Cardiac fibroblast (primary cell): ENCODE measurements at regions not wholly inside any gene's neighbourhood (a gene's known extent, or its start where the extent isn't known, plus 50 kb on each side); places are given as distances from the start of the nearest gene placed in this dataset.
"Not testable (repeated sequence)": the region's sequence is repeated elsewhere in the genome, so short reads cannot be mapped to it uniquely, and the experiment has no call there.

Experiments used
- DNase-seq, 2 donors: peaks; one replicate each; pipeline versions ENCODE4 v3.0.0 to v3.0.0-alpha.2; 2010; ENCODE audit warnings: low read depth in 2 of 2
- H3K4me3 ChIP-seq, 2 donors: replicated peaks in 1 of 2; 1 replicate in 1 of 2; 2 replicates in 1 of 2; pipeline ENCODE4 v1.5.1; 2011; ENCODE audit warnings: low read depth in 2 of 2, low read length in 2 of 2, mild to moderate bottlenecking in 2 of 2, moderate library complexity in 1 of 2
- TF ChIP-seq, protein P1 (sequence below): IDR thresholded peaks from one replicate; pipeline ENCODE4 v1.5.1; 2011; ENCODE audit warnings: low read depth, mild to moderate bottlenecking, low read length, inconsistent platforms

DNA sequence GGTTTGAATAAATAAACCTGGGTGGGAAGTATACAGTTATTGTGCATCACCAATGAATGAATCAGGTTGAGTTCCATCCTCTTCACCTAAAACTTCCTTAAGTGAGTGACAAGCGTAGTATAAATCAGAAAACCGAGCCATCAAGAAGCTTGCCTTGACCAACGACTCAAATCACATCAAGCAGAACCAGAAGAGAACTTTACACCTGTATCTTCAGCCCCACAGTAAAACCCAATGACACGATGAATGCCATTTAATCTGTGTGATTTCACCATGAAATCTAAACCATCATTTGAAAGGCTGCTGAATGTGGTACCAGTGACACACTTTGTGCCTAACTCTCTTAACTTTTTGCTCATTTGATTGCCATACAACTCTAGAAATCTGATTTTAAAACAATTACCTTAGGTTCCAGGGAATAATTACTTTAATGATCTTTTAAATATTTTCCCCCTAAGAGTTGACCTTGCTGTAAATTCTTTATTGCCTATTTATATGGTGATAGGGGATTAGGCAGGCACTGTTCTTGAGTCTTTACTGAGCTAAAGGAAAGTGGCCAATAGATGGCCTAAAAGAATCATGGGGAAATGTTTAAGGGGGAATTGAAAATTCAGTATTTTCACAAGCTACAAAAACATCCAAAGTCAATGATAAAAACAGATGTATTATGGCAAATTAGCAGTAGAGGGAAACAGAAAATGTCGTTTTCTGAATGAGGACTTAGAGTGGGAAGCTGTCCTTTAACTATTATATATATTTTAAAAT is 152.0 kb upstream of the EYA4 start:
- DNase-seq = no peak
- TF ChIP-seq, protein P1, sequence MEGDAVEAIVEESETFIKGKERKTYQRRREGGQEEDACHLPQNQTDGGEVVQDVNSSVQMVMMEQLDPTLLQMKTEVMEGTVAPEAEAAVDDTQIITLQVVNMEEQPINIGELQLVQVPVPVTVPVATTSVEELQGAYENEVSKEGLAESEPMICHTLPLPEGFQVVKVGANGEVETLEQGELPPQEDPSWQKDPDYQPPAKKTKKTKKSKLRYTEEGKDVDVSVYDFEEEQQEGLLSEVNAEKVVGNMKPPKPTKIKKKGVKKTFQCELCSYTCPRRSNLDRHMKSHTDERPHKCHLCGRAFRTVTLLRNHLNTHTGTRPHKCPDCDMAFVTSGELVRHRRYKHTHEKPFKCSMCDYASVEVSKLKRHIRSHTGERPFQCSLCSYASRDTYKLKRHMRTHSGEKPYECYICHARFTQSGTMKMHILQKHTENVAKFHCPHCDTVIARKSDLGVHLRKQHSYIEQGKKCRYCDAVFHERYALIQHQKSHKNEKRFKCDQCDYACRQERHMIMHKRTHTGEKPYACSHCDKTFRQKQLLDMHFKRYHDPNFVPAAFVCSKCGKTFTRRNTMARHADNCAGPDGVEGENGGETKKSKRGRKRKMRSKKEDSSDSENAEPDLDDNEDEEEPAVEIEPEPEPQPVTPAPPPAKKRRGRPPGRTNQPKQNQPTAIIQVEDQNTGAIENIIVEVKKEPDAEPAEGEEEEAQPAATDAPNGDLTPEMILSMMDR = no peak
- no peak overlapping the region for H3K4me3 ChIP-seq

DNA sequence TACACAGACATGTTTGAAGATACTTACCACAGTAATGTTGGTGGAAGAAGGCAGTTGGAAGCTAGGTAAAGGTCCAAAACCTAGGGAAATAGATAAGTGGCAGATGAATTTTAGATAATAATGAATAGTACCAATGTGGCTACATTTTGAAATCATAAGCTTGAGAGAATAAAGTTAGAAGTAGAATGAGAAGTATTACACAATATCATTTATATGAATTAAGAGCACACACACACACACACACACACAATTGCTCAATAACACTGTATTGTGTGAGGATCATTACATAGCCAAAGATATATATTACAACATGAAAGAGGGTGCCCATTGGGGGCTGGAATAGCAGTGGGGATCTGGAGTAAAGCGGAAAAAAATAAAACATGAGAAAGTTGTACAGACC is 149.0 kb upstream of the EYA4 start:
- TF ChIP-seq, protein P1 = no peak
- H3K4me3 ChIP-seq = no peak overlapping the region
- no peak for DNase-seq

DNA sequence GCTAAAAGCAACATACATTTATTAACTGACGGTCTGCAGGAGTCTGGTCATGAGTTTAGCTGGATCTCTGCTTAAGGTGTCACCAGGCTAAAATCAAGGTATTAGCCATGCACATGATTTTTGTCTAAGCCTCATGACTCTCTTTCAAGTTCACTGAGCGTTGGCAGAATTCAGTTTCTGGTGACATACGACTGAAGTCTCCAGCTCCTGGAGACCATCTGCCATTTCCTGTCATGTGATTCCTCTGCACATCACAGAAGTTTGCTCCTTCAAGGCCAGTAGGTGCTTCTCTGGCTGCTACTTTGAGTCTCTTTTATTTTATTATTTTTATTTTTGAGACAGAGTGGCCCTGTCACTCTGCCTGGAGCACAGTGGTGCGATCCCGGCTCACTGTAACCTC is 148.4 kb upstream of the EYA4 start:
- no peak for DNase-seq
- no peak overlapping the region for H3K4me3 ChIP-seq
- TF ChIP-seq, protein P1 = no peak

DNA sequence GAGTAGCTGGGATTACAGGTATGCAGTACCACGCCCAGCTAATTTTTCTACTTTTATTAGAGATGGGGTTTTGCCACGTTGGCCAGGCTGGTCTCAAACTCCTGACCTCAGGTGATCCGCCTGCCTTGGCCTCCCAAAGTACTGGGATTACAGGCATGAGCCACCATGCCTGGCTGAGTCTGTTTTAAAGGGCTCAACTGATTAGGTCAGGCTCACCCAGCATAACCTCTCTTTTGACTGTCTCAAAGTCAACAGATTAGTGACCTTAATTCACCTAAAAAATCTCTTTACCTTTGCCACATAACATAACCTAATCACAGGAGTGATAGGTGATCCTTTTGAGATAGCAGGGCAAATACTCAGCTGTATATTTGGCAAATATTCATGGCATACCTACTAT is 147.9 kb upstream of the EYA4 start:
- DNase-seq = not testable (repeated sequence)

DNA sequence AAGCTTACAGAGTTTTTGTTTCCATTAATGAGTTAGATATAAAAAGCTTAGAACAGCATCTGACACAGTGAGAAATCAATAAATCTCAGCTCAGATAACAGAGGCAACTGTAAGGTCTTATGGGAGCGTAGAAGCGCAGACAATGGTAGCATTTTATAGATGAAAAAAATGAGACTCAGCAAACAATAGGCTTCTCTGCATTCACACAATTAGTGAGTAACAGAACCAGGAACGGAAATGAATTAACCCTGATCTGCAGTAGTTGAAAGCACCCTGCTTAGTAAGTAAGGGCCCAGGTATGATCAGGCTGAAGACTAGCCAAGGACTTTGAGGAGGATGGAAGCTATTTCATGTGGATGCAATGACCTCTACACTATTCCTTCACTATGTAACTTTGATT is 147.2 kb upstream of the EYA4 start:
- TF ChIP-seq, protein P1 = no peak
- no peak for DNase-seq
- no peak overlapping the region for H3K4me3 ChIP-seq

More for the DNA sequence above, 147.9 kb upstream of the EYA4 start:
- not testable (repeated sequence) for H3K4me3 ChIP-seq

DNA sequence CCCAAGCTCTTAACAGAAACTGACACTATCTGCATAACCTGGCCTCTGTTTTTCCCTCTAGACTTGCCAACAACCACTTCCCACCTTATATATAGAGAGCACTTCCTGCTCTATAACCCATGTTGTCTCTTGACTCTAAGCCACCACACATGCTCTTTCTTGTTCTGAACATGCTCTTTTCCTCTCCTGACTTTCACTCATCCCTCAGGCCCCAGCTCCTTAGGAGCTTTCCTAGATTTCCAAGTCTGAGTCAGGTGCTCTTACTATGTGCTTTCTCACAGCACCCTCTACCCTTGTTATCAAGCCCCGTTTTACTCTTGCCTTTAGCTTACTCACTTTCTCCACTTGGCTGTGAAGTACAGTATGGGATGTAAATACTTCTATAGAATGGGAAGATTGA is 143.9 kb upstream of the EYA4 start:
- H3K4me3 ChIP-seq = no peak overlapping the region
- TF ChIP-seq, protein P1 = no peak
- no peak for DNase-seq

DNA sequence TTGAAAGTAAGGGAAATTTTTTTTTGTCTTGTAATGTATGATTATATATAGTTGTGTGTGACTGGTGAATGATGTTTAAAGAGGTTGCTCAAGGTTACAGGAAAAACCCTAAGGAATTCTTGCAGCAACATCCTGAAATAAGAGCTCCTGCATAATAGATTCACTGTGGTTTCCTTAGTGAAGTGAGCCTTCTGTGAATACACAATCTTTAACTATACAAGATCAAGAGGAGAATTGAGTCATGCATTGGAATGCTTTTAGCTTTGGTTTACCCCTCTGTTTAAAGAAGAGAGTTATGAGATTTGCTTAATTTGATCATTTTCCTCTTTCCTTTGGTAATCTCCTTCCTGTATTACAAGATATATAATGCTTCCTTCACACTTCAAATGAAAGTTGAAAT is 141.6 kb upstream of the EYA4 start:
- TF ChIP-seq, protein P1 = no peak
- peak; percentile 56 to 78 for DNase-seq
- no peak overlapping the region for H3K4me3 ChIP-seq
